Nephron (organoid): ENCODE measurements at regions not wholly inside any gene's neighbourhood (a gene's known extent, or its start where the extent isn't known, plus 50 kb on each side); places are given as distances from the start of the nearest gene placed in this dataset.

Experiments used
- H3K27ac Mint-ChIP-seq, 3 experiments: 2 replicates each; pipeline ENCODE4 v1.8.0; 2020; ENCODE audit warnings: mixed read lengths in 3 of 3, mild to moderate bottlenecking in 2 of 3, moderate library complexity in 1 of 3
- H3K27me3 Mint-ChIP-seq: 2 replicates; pipeline ENCODE4 v1.8.0; 2021; ENCODE audit warnings: low read depth, mild to moderate bottlenecking, moderate library complexity, mixed read lengths
- H3K36me3 Mint-ChIP-seq: 2 replicates; pipeline ENCODE4 v1.8.0; 2020; ENCODE audit warnings: low read depth, mixed read lengths
- H3K4me1 Mint-ChIP-seq: 2 replicates; pipeline ENCODE4 v1.8.0; 2020; ENCODE audit warnings: mixed read lengths
- H3K4me3 Mint-ChIP-seq, 3 experiments: 2 replicates each; pipeline ENCODE4 v1.8.0; 2020; ENCODE audit warnings: mild to moderate bottlenecking in 3 of 3, mixed read lengths in 3 of 3, moderate library complexity in 2 of 3
- H3K9me3 Mint-ChIP-seq: 2 replicates; pipeline ENCODE4 v1.8.0; 2020; ENCODE audit warnings: mixed read lengths
- TF ChIP-seq, protein P1 (sequence below), 3 experiments: fragments of 200-600 bp; sonication (generic); IDR thresholded peaks; one replicate each; pipeline ENCODE4 v1.5.0; 2021; ENCODE audit warnings: antibody characterized with exemption in 3 of 3; ENCODE audit not compliant: unreplicated experiment in 3 of 3

DNA sequence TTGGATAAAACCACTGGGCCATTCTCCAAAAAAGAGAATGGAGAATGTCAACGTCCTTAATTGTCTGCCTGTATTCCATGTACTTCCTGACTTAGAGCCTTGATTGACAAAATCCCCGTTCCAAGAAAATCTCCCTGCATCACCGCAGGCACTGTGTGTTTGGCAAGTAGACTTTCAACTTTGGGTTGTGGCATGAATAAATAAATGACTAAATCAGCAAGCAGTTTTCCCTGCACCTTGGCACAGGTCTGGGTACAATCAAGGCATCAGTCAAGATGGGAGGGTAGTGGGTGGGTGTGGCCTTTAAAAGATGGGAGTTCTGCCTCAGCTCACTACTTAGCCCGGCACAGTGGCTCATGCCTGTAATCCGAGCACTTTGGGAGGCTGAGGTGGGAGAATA lies 248.5 kb upstream of the RPL38 start:
- TF ChIP-seq, protein P1, sequence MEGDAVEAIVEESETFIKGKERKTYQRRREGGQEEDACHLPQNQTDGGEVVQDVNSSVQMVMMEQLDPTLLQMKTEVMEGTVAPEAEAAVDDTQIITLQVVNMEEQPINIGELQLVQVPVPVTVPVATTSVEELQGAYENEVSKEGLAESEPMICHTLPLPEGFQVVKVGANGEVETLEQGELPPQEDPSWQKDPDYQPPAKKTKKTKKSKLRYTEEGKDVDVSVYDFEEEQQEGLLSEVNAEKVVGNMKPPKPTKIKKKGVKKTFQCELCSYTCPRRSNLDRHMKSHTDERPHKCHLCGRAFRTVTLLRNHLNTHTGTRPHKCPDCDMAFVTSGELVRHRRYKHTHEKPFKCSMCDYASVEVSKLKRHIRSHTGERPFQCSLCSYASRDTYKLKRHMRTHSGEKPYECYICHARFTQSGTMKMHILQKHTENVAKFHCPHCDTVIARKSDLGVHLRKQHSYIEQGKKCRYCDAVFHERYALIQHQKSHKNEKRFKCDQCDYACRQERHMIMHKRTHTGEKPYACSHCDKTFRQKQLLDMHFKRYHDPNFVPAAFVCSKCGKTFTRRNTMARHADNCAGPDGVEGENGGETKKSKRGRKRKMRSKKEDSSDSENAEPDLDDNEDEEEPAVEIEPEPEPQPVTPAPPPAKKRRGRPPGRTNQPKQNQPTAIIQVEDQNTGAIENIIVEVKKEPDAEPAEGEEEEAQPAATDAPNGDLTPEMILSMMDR (IDR thresholded peaks at IDR 0.05; ENCODE audit: unreplicated experiment in 3 of 3): no peak
- Mint-ChIP-seq H3K9me3 (peaks cover 4% of the 10 kb centered on the region), H3K36me3 (peaks cover under 1% of the 10 kb centered on the region), H3K4me3 (no peak overlapping the region), H3K27ac (no peak overlapping the region), H3K27me3 (peaks cover 16% of the 10 kb centered on the region), H3K4me1 (peaks cover 5% of the 10 kb centered on the region)

DNA sequence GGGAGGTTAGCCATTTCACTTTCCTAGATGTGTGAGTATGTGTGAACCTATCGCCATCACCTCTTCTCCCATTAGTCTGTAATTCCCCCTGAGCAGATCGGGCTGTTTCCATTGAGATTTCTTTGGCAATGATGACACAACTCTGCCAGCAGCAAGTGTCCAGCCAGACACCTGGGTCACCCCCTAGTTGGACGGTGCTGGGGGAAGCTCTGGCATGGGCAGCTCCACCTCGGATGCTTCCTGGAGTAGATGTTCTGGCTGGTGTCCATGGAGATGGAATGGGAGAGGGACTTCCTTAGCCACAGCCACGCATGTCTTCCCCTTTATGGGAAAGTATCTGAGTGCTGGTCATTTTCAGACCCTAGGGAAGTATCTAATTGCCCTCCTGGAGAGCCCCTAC lies 247.9 kb upstream of the RPL38 start:
- H3K27ac Mint-ChIP-seq: no peak overlapping the region
- peaks cover 9% of the 10 kb centered on the region for H3K9me3 Mint-ChIP-seq
- H3K4me3 Mint-ChIP-seq: no peak overlapping the region
- TF ChIP-seq, protein P1 (IDR thresholded peaks at IDR 0.05; ENCODE audit: unreplicated experiment in 3 of 3): no peak
- peaks cover 17% of the 10 kb centered on the region for H3K27me3 Mint-ChIP-seq
- peaks cover 5% of the 10 kb centered on the region for H3K4me1 Mint-ChIP-seq
- peaks cover 4% of the 10 kb centered on the region for H3K36me3 Mint-ChIP-seq

DNA sequence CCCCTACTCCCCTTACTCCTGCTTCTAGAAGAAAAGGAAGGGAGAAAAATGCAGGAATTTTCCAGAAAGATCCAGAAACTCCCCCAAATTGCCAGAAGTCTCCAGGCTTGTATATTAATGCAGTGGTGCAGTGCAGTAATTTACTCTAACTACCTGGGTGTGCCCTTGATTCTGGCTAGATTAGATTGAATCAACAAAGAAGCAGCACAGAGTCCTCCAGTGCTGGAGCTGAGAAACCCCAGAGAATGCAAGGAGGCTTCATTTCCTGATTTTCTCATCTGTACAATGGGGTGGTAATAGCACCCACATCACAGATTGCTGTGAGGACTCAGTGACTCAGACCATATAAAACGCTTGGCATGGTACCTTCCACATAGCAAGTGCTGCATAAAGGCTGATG lies 247.3 kb upstream of the RPL38 start:
- TF ChIP-seq, protein P1 (IDR thresholded peaks at IDR 0.05; ENCODE audit: unreplicated experiment in 3 of 3): no peak
- H3K27ac Mint-ChIP-seq: no peak overlapping the region
- peaks cover 17% of the 10 kb centered on the region for H3K27me3 Mint-ChIP-seq
- H3K36me3 Mint-ChIP-seq: peaks cover 4% of the 10 kb centered on the region
- peaks cover 5% of the 10 kb centered on the region for H3K4me1 Mint-ChIP-seq
- no peak overlapping the region for H3K4me3 Mint-ChIP-seq
- H3K9me3 Mint-ChIP-seq: peaks cover 10% of the 10 kb centered on the region

DNA sequence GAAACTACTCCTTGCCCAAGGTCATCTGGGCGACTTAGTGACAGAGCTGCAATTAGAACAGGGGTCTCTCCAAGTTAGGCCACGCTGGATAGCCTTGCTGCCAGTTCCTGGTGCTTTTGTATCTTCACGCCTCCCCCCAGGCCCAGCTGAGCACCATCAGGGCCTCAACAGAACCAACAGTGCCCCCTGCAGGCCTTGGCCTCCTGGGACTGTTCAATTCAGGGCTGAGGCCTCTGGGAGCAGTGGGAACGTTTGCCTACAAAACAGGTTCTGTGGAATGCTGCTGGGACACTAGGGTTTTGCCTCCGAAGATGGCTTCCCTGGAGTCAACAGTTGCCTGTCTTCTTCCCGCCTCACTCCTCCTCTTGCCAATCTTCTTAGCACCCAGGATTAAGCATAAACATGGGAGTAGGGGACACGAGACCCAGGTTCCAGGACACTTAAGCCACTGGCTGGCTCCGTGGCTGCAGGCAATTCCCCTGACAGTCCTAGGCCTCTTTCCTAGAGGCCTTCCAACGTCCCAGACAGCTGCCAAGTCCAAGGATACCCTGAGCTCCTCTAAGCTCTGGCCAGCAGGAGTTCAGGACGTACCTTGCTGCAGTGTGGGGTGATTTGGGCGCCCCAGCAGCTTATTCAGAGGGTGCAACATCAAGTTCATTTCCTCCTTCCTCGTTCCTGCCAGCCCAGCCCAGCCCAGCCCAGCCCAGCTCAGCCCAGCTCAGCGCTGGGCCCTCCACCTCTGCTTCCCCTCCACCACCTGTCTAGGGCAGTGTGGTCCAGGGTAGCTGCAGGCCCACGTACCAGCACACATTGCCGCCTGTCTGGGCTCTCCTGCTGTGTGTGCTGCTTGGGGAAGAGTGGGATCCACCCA lies 246.6 kb upstream of the RPL38 start:
- Mint-ChIP-seq H3K9me3 (peaks cover 17% of the 10 kb centered on the region), H3K27ac (no peak overlapping the region), H3K4me1 (peaks cover 4% of the 10 kb centered on the region), H3K4me3 (no peak overlapping the region), H3K36me3 (peaks cover 4% of the 10 kb centered on the region), H3K27me3 (peaks cover 15% of the 10 kb centered on the region)
- TF ChIP-seq, protein P1 (IDR thresholded peaks at IDR 0.05; ENCODE audit: unreplicated experiment in 3 of 3): peak; percentile 30 to 57 (median 41)

DNA sequence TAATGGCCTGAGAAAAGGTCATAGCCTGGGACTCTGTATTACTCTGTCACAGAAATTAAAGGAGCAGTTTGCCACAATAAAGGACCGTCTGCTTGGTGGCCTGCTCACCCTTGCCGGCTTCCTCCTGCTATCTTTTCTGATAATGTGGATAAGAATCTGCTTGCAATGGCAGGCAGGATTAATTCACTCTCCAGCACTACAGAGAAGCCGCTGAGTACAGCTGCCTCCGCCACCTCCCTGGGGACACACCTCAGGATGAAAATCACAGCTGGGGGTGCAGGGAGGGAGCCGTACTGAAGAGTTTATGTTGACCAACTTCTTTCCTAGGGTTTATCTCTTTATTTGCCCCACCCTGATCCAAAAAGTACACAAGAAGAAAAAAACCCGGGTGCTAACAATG lies 245.9 kb upstream of the RPL38 start:
- Mint-ChIP-seq H3K4me3 (no peak overlapping the region), H3K9me3 (peaks cover 17% of the 10 kb centered on the region), H3K27me3 (peaks cover 15% of the 10 kb centered on the region), H3K4me1 (no peaks in the 10 kb centered on the region), H3K36me3 (peaks cover 4% of the 10 kb centered on the region), H3K27ac (no peak overlapping the region)
- TF ChIP-seq, protein P1 (IDR thresholded peaks at IDR 0.05; ENCODE audit: unreplicated experiment in 3 of 3): no peak

DNA sequence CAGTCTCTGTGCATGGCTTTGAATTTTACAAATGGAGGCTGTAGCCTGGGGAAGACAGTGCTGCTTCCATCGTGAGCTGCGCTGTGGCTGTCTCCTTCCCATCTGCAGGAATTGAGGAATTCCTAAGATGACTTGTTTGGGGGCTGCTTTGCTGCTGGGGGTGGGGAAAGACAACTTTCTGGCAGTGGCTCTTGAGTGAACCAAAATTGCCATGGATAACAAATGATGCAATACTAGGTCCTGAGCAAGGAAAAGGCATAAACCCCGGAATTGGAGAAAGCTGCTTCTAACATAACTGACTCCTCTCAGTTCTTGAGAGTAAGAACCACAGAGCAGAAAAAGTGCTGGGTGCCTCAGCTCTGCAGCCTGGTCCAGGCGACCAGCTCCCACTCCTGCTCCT lies 245.0 kb upstream of the RPL38 start:
- TF ChIP-seq, protein P1 (IDR thresholded peaks at IDR 0.05; ENCODE audit: unreplicated experiment in 3 of 3): no peak
- H3K4me1 Mint-ChIP-seq: no peaks in the 10 kb centered on the region
- H3K36me3 Mint-ChIP-seq: peaks cover 4% of the 10 kb centered on the region
- no peak overlapping the region for H3K27ac Mint-ChIP-seq
- peaks cover 15% of the 10 kb centered on the region for H3K27me3 Mint-ChIP-seq
- peaks cover 17% of the 10 kb centered on the region for H3K9me3 Mint-ChIP-seq
- H3K4me3 Mint-ChIP-seq: no peak overlapping the region
